Right lung (tissue), 2 donors: ENCODE measurements at regions not wholly inside any gene's neighbourhood (a gene's known extent, or its start where the extent isn't known, plus 50 kb on each side); places are given as distances from the start of the nearest gene placed in this dataset.

Source experiments
- DNase-seq, 2 donors: peaks; one replicate each; pipeline ENCODE4 v3.0.0-alpha.2; 2013

DNA sequence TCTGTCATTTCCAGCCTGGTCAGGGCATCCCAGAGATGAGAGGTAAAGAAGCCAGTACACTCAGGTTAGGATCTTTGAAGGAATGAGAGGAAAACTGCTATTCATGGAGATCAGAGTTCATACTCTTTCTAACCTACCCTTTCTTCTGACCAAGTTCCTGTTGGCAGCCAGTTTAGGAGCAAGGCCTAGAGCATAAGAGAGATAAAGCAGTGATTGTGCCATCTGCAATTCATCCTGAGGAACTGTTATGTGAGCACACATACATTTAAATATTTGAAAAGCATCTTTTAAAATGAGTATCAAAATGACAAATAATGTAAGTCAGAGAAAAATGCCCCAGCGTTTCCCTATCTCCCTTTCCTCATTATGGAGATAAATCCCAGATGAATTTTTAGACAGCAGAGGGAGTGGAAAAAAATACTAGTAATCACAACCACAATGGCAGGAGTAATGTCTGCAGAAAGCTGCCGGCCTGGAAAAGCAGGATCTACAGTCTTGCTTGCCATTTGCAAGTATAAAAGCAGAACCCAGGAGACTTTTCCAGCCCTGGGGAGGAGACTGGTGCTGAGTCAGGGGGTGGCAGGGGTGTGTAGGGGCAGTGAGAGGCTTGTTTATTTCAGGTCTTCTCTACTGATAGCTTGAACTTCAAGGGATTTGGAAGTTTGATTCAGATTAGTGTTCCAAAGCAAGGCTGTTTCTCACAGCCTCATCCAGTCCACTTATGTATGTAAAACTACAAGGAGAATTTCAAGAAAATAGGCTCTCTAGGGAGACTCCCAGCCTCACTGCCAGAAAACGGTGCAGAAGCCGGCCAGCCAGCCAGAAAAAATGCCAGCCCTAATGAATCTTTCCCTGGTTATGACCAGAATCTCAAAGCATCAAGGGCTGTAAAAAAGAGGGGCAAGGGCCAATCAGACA, 1052.4 kb downstream of the TUSC7 start:
- no peak for DNase-seq

DNA sequence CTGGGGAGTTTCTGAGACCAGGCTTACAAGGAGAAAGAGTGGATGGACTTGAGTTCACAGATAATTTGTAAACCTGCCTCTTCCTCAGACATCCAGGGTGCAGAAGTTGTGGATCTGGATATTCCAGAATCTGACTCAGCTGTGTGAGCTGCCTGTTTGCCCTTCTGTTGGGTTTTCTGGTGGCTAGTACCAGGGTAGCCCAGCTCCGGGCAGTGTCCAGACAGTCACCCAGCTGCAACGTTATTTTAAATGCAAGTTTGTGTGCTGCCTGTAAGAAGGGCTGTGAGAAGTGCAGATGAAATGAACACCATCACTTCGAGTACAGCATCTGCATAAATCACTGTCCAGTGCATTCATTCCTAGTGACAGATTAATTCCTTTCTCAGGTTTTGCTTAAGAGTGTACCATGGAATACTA, 1053.0 kb downstream of the TUSC7 start:
- DNase-seq = no peak

- no peak for DNase-seq
Observed at GRCh38 chr3:117763561-117763960, 1054.0 kb downstream of the TUSC7 start.

- no peak for DNase-seq
Observed at GRCh38 chr3:117768581-117768980, 1059.0 kb downstream of the TUSC7 start.

GRCh38 chr3:117774130-117774529, 1064.6 kb downstream of the TUSC7 start:
- no peak for DNase-seq

DNA sequence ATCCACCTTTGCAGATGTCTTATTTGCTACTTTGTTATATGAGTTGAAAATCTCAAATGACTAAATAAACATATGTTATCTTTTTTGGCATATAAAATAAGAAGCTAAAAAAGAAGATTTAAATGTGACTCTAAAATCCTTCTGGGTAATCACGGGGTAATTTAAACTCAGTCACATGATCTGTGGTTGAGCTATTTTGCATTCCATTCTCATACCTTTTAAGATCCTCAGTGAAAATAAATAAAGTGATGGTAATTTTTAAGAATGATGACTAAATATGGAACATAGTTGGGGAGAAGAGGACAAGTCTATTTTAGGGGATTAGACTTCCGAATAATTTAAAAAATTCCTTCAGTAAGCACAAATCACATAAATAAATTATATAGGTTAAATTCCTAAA, 1076.8 kb downstream of the TUSC7 start:
- DNase-seq = no peak

DNA sequence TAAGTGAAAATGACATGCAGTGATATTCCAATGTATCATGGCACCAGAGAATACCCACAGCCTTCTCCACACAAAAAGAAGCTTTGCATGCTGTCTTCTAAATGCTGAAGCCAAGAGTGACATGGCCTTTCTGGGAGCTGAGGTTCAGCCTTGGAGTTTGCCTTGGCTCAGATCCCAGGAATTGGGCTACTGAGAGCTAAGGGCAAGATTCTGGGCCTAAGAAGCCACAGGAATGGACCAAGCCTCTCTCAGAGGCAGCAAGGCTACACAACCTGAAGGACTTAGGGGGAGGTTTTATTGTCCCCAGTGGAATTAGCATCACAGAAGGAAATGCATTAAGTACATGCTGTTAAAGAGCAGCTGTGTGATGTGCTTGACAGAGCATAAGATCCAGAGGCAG, 1078.5 kb downstream of the TUSC7 start:
- no peak for DNase-seq

DNA sequence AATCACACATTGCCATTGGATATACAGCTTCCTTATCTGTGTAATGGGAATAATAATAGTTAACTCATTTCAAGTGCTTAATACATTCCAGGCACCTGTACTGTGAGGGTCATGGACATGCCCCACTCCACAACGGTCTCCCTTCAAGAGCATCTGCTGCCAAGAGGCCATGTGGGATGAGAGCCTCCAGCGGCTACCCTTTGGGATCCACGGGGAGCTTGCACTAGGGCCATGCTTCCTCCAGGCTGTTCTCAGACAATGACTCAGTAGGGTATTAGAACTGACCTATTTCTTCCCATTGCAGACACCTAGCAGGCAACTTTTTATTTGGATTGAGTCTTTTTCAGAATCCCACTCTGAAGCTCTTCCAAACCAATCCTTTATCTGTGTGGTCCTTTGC, 1078.9 kb downstream of the TUSC7 start:
- no peak for DNase-seq

GRCh38 chr3:117790235-117790987, 1080.8 kb downstream of the TUSC7 start:
- DNase-seq = no peak

DNA sequence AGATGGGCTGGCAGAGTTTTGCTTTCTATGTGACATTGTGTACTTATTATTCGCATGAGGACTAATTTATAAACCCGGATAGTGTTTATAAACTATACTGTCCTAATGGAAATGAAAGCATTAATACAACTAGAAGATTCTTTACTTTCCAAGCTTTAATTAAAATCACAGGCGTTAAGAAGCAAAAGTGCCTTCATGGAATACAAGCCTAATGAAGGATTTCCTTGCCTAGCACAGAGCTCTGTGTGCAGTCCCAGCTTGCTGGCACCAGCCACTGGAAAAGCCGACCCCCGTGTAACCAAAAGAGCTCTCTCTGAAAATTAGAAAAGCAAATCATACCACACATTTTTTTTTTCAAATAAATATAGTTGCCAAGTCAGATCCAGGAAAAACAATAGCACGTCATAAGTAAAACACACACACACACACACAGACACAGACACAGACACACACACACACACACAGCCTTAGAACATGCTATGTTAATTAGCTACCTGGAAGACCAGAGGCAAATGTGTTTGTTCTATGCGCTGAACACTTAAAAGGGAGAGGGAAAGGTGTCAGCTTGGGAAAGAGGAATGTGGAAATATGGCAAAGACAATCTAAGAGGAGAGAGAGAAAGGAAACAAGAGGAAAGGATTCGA, 1084.2 kb downstream of the TUSC7 start:
- DNase-seq = peak; percentile 15 to 16

DNA sequence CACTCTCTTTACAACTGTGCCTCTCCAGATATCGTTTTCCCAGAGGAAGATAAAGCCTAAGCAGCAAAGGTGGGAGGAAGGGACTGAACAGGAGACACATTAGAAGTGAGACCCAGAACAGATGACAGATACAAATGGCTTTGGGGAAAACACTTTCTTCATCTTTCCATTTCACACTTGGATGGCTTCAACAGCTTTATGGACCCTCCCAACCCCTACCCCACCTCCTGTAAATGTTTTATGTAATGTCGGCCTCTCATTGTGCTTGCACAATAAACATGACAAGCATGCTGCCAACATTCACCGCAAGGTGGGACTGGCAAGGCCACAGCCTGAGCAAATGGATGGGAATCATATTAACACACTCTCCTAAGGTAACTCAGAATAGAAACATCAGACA, 1088.6 kb downstream of the TUSC7 start:
- no peak for DNase-seq

GRCh38 chr3:117798687-117799386, 1089.3 kb downstream of the TUSC7 start:
- no peak for DNase-seq

DNA sequence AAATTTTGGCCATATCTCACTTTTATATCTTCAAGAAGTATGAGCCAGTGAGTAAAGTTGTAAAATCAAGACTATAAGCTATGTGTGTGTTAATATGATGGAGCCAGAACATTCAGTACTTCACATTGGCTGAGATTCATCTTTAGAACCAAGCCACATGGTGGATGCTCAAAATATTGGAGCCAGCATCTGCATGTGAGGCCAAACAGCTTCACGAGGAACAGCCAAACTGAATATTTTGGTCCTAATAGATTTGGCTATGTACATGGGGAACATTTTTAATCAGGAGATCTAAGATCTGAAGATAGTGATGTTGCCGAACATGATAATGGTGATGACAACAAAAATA, 1089.8 kb downstream of the TUSC7 start:
- no peak for DNase-seq

GRCh38 chr3:117801912-117802239, 1092.3 kb downstream of the TUSC7 start:
- no peak for DNase-seq

GRCh38 chr3:117809186-117810081, 1099.9 kb downstream of the TUSC7 start:
- no peak for DNase-seq

- DNase-seq = no peak
Observed at GRCh38 chr3:117811786-117812185, 1102.2 kb downstream of the TUSC7 start.

GRCh38 chr3:117814975-117815374, 1105.4 kb downstream of the TUSC7 start:
- no peak for DNase-seq

DNA sequence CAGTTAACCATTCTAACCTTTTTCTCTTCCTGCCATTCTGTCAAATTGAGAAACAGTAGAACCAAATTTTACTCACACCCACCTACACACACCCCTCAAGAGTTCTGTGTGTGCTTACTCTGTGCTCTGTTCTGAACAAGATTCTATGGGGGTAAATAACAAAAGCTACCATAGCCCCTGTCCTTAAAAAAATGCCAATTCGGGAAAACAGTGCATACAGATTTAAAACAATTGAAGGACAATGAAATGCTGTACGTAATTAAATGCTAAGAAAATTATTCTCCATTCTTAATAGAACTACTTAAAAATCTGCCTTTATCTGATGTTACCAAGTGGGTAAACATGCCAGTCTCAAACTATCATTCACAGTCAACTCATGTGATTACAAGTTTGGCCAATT, 1107.5 kb downstream of the TUSC7 start:
- no peak for DNase-seq

DNA sequence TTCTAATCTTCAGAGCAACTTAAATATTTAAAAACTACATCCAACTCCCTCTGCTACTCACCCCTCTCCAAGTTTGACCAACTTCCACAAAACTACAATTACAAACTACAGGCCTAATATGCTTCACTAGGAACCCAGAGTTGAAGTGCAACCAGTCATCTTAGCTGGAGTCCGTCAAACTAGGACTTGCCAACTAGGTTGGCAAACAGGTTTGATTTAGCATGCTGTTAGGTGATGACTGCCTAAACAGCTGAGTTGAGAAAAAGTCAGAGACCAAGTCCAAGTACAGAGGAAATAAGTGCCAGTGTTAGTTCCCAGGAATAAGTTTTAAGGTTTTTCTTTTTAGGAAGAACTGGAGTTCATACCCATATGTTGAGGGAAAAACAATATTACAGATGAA, 1109.0 kb downstream of the TUSC7 start:
- DNase-seq = no peak

DNA sequence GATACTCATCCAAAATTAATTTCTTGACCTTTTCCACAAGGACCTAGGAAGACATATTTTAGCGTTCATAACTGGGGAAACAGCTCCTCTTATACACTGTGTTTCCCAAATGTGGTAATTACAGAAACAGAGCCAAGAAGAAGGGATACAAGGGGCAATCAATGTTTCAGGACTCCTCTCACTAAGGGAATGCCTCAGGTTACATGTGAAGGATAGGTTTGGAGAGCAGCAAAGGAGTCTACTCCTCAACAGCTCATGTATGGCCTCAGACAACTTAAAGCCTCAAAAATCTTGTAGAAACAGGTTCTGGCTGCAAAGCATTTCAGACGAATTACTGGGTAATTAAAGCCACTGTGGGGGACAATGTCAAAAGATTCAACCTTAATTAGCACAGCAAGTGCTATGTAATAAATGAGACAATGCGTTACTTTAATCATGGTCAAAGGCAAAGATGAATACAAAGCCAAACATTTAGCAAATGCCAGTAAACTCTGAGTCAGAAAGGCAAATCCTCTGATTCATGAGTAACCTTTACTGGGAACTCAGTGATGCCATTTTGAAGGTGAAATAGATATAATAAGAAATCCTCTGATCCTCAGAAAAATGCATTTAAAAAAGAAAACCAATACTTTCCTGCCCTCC, 1111.2 kb downstream of the TUSC7 start:
- no peak for DNase-seq

- no peak for DNase-seq
Observed at GRCh38 chr3:117822416-117822815, 1112.8 kb downstream of the TUSC7 start.
